MG63 (cell line): ENCODE measurements at regions not wholly inside any gene's neighbourhood (a gene's known extent, or its start where the extent isn't known, plus 50 kb on each side); places are given as distances from the start of the nearest gene placed in this dataset.

Experiments
- DNase-seq: peaks from one replicate; pipeline ENCODE4 v3.0.0-alpha.2; 2020
- H3K27me3 ChIP-seq: fragments of 250-450 bp; sonication (Bioruptor Pico); 2 replicates; pipeline ENCODE4 v1.5.1; 2020; ENCODE audit warnings: mild to moderate bottlenecking, moderate library complexity
- H3K36me3 ChIP-seq: fragments of 250-450 bp; sonication (Bioruptor Pico); 2 replicates; pipeline ENCODE4 v1.5.1; 2020; ENCODE audit warnings: mild to moderate bottlenecking, moderate library complexity
- H3K4me3 ChIP-seq: fragments of 250-450 bp; sonication (Bioruptor Pico); 2 replicates; pipeline ENCODE4 v1.5.1; 2020; ENCODE audit warnings: mild to moderate bottlenecking, moderate library complexity
- H3K9me3 ChIP-seq: fragments of 250-450 bp; sonication (Bioruptor Pico); 2 replicates; pipeline ENCODE4 v1.5.1; 2020; ENCODE audit warnings: mild to moderate bottlenecking, moderate library complexity

DNA sequence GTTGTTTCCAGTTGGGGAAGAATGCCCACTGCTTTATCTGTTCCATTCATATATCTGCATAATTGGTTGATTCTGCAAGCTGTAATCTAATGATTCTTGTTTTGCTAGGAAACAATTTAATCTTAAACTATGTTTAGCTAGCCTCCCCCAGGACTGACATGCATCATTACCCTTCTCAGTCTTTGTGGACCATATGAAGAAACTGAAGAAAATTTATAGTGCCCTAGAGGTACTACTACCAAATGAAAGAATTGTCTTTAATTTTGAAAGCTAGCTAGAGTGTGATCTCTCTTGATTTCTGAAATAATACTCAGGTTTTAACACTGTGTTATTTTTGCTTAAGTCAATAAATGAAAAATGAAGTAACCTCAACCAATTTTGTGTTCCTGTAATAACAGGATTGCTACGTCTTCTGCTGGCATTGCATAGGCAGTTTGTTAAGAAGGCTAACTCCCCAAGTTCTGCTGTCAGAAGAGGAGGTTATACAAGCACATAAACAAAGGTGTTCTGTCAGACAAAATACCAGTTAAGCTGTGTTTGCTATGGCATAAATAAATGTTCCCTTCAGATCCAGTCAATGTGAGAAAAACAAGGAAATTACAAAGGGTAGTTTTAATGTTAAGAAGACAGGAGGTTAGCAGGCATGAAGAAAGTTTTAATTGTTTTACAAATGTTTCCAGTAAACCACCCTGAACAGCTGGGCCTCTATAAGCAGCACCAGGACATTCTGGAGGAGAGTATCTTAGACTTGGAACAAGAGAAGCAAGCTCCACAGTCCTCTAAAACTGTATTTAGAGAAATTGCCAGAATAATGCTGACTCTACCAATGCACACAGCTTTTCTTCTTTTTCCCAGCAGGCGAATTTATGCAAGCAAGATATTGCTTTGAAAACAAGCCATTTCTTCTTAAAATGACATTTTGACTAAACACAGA lies 90.3 kb upstream of the CTTNBP2 start:
- no peak for DNase-seq
- Histone ChIP-seq H3K4me3 (no peak overlapping the region), H3K9me3 (no peaks in the 10 kb centered on the region), H3K27me3 (no peaks in the 10 kb centered on the region), H3K36me3 (no peaks in the 10 kb centered on the region)

GRCh38 chr7:117970801-117971200 lies 97.6 kb upstream of the CTTNBP2 start:
- Histone ChIP-seq H3K27me3 (no peaks in the 10 kb centered on the region), H3K9me3 (no peaks in the 10 kb centered on the region), H3K4me3 (no peak overlapping the region), H3K36me3 (no peaks in the 10 kb centered on the region)
- DNase-seq = no peak

GRCh38 chr7:117971556-117972244 lies 98.5 kb upstream of the CTTNBP2 start:
- Histone ChIP-seq H3K27me3 (no peaks in the 10 kb centered on the region), H3K4me3 (no peak overlapping the region), H3K36me3 (no peaks in the 10 kb centered on the region), H3K9me3 (no peaks in the 10 kb centered on the region)
- no peak for DNase-seq

GRCh38 chr7:117972606-117973005 lies 99.4 kb upstream of the CTTNBP2 start:
- DNase-seq = no peak
- no peak overlapping the region for H3K4me3 ChIP-seq

DNA sequence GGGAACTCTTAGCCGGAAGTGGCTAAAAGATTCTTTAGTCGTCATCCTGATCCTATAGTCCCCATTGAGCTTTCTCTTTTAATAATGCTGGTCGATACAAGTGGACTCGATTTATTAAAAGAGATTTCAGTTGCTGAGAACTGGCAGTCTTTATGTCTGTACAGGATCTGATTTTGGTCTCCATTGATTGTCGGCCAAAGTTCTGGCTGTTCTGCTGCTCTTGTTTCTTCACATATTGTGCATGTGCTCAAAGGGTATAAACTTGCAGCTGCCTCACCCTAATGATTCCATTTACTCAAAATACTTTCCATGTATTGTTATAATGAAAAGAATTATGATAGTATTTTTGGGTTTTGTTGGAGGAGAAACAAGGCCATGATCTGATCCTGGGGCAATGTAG lies 100.7 kb upstream of the CTTNBP2 start:
- Histone ChIP-seq H3K36me3 (no peaks in the 10 kb centered on the region), H3K27me3 (no peaks in the 10 kb centered on the region), H3K4me3 (no peak overlapping the region), H3K9me3 (no peaks in the 10 kb centered on the region)
- no peak for DNase-seq

More at GRCh38 chr7:117972606-117973005, 99.4 kb upstream of the CTTNBP2 start:
- Histone ChIP-seq H3K36me3 (no peaks in the 10 kb centered on the region), H3K9me3 (no peaks in the 10 kb centered on the region), H3K27me3 (no peaks in the 10 kb centered on the region)

DNA sequence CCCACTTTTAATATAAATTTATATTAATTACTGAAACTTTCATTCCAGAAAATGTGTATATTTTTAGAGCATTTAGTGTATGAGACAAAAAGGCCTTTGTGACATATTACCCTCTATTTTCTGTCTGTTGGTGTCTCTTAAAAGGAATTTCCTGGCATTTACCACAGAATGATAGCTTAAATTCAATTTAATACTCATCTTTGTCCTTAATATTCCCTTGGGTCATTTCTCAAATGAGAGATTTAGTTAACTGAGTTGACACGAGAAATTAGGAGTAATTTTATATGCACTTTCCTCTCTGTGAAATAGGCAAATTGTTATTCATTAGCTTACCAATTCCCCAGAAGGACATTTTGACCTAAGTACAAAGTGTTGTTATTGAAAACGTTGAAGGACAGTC lies 101.7 kb upstream of the CTTNBP2 start:
- Histone ChIP-seq H3K36me3 (no peaks in the 10 kb centered on the region), H3K9me3 (no peaks in the 10 kb centered on the region), H3K27me3 (no peaks in the 10 kb centered on the region), H3K4me3 (no peak overlapping the region)
- no peak for DNase-seq

- H3K36me3 ChIP-seq = no peaks in the 10 kb centered on the region
- DNase-seq = peak; percentile 31
- H3K9me3 ChIP-seq = no peaks in the 10 kb centered on the region
- H3K27me3 ChIP-seq = no peaks in the 10 kb centered on the region
- no peak overlapping the region for H3K4me3 ChIP-seq
Observed at GRCh38 chr7:117975476-117975875, 102.2 kb upstream of the CTTNBP2 start.

- H3K27me3 ChIP-seq = no peaks in the 10 kb centered on the region
- DNase-seq = no peak
- H3K4me3 ChIP-seq = no peak overlapping the region
- no peaks in the 10 kb centered on the region for H3K9me3 ChIP-seq
- H3K36me3 ChIP-seq = no peaks in the 10 kb centered on the region
Observed at GRCh38 chr7:117979954-117980497, 106.8 kb upstream of the CTTNBP2 start.

GRCh38 chr7:117982071-117983055 lies 109.1 kb upstream of the CTTNBP2 start:
- no peak for DNase-seq
- no peaks in the 10 kb centered on the region for H3K27me3 ChIP-seq
- H3K36me3 ChIP-seq = no peaks in the 10 kb centered on the region

GRCh38 chr7:117986645-117987269 lies 113.5 kb upstream of the CTTNBP2 start:
- Histone ChIP-seq H3K27me3 (no peaks in the 10 kb centered on the region), H3K36me3 (no peaks in the 10 kb centered on the region), H3K4me3 (no peak overlapping the region), H3K9me3 (no peaks in the 10 kb centered on the region)
- DNase-seq = no peak

More at GRCh38 chr7:117982071-117983055, 109.1 kb upstream of the CTTNBP2 start:
- H3K9me3 ChIP-seq = no peaks in the 10 kb centered on the region
- no peak overlapping the region for H3K4me3 ChIP-seq

- Histone ChIP-seq H3K36me3 (no peaks in the 10 kb centered on the region), H3K4me3 (no peak overlapping the region), H3K9me3 (no peaks in the 10 kb centered on the region), H3K27me3 (no peaks in the 10 kb centered on the region)
- DNase-seq = no peak
Observed at GRCh38 chr7:117990834-117991233, 117.6 kb upstream of the CTTNBP2 start.

GRCh38 chr7:117992635-117993376 lies 119.6 kb upstream of the CTTNBP2 start:
- no peak overlapping the region for H3K4me3 ChIP-seq
- no peaks in the 10 kb centered on the region for H3K9me3 ChIP-seq
- no peaks in the 10 kb centered on the region for H3K27me3 ChIP-seq
- no peak for DNase-seq
- no peaks in the 10 kb centered on the region for H3K36me3 ChIP-seq

DNA sequence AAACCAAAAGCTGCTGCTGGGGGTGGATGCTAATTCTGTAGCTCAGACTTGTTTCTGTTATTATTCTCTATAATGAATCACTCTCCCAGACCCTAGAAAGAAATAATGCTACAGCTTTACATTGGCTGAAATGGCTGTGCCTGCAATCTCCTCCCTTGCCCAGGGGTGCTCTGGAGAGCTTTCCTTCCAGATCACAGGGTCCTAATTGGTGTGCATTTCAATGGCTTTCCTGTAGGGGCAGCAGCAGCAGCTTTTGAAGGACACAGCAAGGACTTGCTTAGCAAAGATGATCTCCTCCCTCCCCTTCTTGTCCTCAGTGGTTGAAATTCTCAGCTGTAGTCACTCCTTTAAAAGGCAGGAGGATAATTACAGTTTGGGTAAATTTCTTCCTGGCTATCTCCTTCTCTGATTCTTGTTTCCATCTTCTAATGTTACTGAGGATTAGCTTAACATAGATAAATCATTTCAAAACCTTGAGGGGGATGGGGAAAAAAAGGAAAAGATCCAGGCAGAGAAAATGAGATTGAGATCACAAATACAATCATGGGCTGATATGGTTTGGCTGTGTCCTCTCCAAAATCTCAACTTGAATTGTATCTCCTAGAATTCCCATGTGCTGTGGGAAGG lies 120.2 kb upstream of the CTTNBP2 start:
- no peaks in the 10 kb centered on the region for H3K27me3 ChIP-seq
- H3K36me3 ChIP-seq = no peaks in the 10 kb centered on the region
- DNase-seq = peak; percentile 42
- H3K4me3 ChIP-seq = no peak overlapping the region
- no peaks in the 10 kb centered on the region for H3K9me3 ChIP-seq

GRCh38 chr7:117995850-117996650 lies 122.8 kb upstream of the CTTNBP2 start:
- Histone ChIP-seq H3K4me3 (no peak overlapping the region), H3K27me3 (no peaks in the 10 kb centered on the region), H3K9me3 (no peaks in the 10 kb centered on the region), H3K36me3 (no peaks in the 10 kb centered on the region)
- DNase-seq = peak; percentile 50
